ENCODE measurements at regions not wholly inside any gene's neighbourhood (a gene's known extent, or its start where the extent isn't known, plus 50 kb on each side); places are given as distances from the start of the nearest gene placed in this dataset.

DNA sequence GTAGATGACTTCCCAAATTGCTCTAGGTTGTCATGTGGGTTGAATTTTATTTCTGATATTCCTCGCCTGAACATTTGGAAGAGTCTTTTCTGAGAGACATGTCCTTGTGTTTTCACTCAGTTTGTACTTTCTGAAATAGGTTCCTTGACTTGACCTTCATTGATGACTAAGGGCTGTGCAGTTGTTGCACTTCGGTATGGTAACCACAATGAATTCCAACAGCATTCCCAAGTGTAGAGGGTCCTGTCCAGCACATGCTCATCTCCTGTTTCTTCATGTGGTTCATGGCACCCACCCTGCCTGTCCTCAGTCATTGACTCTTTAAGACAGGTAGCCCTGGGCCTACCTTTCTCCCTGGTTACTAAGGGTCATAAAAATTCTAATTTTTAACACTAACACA lies 527.8 kb downstream of the MTRR start (continued):
- TF ChIP-seq, protein P1, sequence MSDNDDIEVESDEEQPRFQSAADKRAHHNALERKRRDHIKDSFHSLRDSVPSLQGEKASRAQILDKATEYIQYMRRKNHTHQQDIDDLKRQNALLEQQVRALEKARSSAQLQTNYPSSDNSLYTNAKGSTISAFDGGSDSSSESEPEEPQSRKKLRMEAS (IDR thresholded peaks at IDR 0.05) = no peak
- no peak for TF ChIP-seq SP1 (IDR thresholded peaks at IDR 0.05; ENCODE audit: low read depth, low read length)
- no peak for TF ChIP-seq CTBP2 (IDR thresholded peaks at IDR 0.05; ENCODE audit: borderline replicate concordance, insufficient read depth, insufficient read length, low read length)

Data from H1 (cell line).